Hepatocyte (in vitro differentiated cells): ENCODE measurements at regions not wholly inside any gene's neighbourhood (a gene's known extent, or its start where the extent isn't known, plus 50 kb on each side); places are given as distances from the start of the nearest gene placed in this dataset.

Source experiments
- DNase-seq: peaks from one replicate; pipeline ENCODE4 v3.0.0-alpha.2; 2016; ENCODE audit warnings: low spot score
- H2AFZ ChIP-seq: fragments of 200-600 bp; sonication (generic); 2 replicates; pipeline ENCODE4 v1.6.0; 2016; ENCODE audit warnings: antibody characterized with exemption, mild to moderate bottlenecking
- H3K27ac ChIP-seq: fragments of 200-600 bp; sonication (generic); 2 replicates; pipeline ENCODE4 v1.5.1; 2016; ENCODE audit warnings: mild to moderate bottlenecking
- H3K27me3 ChIP-seq: fragments of 200-600 bp; sonication (generic); 2 replicates; pipeline ENCODE4 v1.6.1; 2016
- H3K36me3 ChIP-seq: fragments of 200-600 bp; sonication (generic); replicated peaks from 2 replicates; pipeline ENCODE4 v1.5.1; 2016; ENCODE audit warnings: low read depth; ENCODE audit not compliant: insufficient read depth
- H3K4me1 ChIP-seq: fragments of 200-600 bp; sonication (generic); 2 replicates; pipeline ENCODE4 v1.5.1; 2016; ENCODE audit warnings: mild to moderate bottlenecking, moderate library complexity; ENCODE audit not compliant: insufficient read depth
- H3K4me2 ChIP-seq: fragments of 200-600 bp; sonication (generic); 2 replicates; pipeline ENCODE4 v1.6.0; 2016
- H3K4me3 ChIP-seq: fragments of 200-600 bp; sonication (generic); 2 replicates; pipeline ENCODE4 v1.5.1; 2016; ENCODE audit warnings: mild to moderate bottlenecking
- H3K79me2 ChIP-seq: fragments of 200-600 bp; sonication (generic); 2 replicates; pipeline ENCODE4 v1.6.0; 2017; ENCODE audit warnings: mild to moderate bottlenecking
- H3K9me2 ChIP-seq: fragments of 200-600 bp; sonication (generic); replicated peaks from 2 replicates; pipeline ENCODE4 v1.6.0; 2017; ENCODE audit warnings: mild to moderate bottlenecking; ENCODE audit not compliant: insufficient read depth
- H3K9me3 ChIP-seq: fragments of 200-600 bp; sonication (generic); 2 replicates; pipeline ENCODE4 v1.5.1; 2016; ENCODE audit warnings: low read depth, mild to moderate bottlenecking
- H4K20me1 ChIP-seq: fragments of 200-600 bp; sonication (generic); 2 replicates; pipeline ENCODE4 v1.6.0; 2016; ENCODE audit warnings: mild to moderate bottlenecking; ENCODE audit not compliant: insufficient read depth, poor library complexity, severe bottlenecking
- CTCF ChIP-seq: fragments of 200-600 bp; sonication (generic); IDR thresholded peaks from 2 replicates; pipeline ENCODE4 v1.5.1; 2016; ENCODE audit warnings: antibody characterized with exemption, mild to moderate bottlenecking; ENCODE audit not compliant: poor library complexity
- EZH2 ChIP-seq: fragments of 200-600 bp; sonication (generic); IDR thresholded peaks from 2 replicates; pipeline ENCODE4 v1.6.1; 2016; ENCODE audit warnings: antibody characterized with exemption, mild to moderate bottlenecking, borderline replicate concordance
- EZH2phosphoT487 ChIP-seq: fragments of 200-600 bp; sonication (generic); IDR thresholded peaks from one replicate; pipeline ENCODE4 v1.6.1; 2018; ENCODE audit warnings: antibody characterized with exemption, mild to moderate bottlenecking, low read depth, moderate library complexity; ENCODE audit not compliant: unreplicated experiment, severe bottlenecking
- whole genome bisulfite sequencing: methylation state at CpG from one replicate; pipeline ENCODE4 v1.1.6; 2016; ENCODE audit warnings: low lambda C conversion rate; ENCODE audit errors: missing lambda C conversion rate; 5-methylcytosine and 5-hydroxymethylcytosine counted together

GRCh38 chr6:160940197-160940596, 51.4 kb upstream of the MAP3K4 start:
- Histone ChIP-seq H3K4me3 (no peak overlapping the region), H3K27me3 (no peaks in the 10 kb centered on the region), H3K4me1 (no peaks in the 10 kb centered on the region), H3K36me3 (no peaks in the 10 kb centered on the region), H4K20me1 (no peaks in the 10 kb centered on the region), H3K9me3 (no peaks in the 10 kb centered on the region), H3K79me2 (no peaks in the 10 kb centered on the region), H3K4me2 (no peak overlapping the region), H3K27ac (no peak overlapping the region), H2AFZ (no peak overlapping the region), H3K9me2 (no peaks in the 10 kb centered on the region)
- 91% methylated on average over 4 of the region's 4 CpGs for WGBS
- no peak for TF ChIP-seq CTCF
- TF ChIP-seq EZH2: no peak
- no peak for TF ChIP-seq EZH2phosphoT487
- DNase-seq: no peak
